ENCODE measurements at regions not wholly inside any gene's neighbourhood (a gene's known extent, or its start where the extent isn't known, plus 50 kb on each side); places are given as distances from the start of the nearest gene placed in this dataset.
A peak's percentile ranks its signal among the peaks of the same experiment; 100 is the strongest.
"Not testable (repeated sequence)": the region's sequence is repeated elsewhere in the genome, so short reads cannot be mapped to it uniquely, and the experiment has no call there.

DNA sequence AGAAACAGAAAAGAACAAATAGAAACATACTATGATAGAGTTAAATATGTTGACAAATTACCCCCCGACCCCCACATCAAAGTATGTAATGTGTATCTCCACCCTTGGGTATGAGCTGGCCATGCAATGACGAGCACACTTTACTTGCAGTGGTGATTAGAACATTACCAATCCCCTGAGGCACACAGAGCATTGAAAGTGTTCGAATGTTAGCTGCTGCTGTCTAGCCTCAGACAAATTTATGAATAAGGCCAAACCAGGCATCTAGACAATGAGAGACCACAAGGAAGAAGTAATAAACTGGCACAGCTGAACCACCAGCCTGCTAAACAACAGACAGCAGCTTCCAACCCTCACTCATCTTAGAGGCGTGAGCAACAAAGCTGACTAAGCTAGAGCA, 380.5 kb downstream of the DSEL start:
- DNase-seq (ENCODE audit: low read depth in 2 of 2): no peak

DNA sequence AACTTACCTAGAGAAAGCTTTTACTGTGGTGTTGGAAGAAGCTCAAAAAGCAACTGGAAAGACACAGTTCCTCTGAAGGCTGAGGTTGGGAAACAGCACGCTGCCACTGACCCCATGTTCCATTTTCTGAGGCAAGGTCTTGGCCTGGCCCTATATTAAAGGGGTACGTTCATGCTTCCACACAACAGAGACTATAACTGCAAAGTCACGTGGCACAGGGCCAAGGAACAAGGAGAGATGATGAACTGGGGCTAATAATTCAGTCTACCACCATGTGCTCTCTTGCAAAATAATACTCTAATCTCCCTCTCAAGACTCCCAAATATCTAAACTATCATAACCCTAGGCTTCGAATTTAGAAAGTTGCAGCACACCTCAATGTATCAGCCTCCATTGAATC, 381.6 kb downstream of the DSEL start:
- no peak for DNase-seq (ENCODE audit: low read depth in 2 of 2)

DNA sequence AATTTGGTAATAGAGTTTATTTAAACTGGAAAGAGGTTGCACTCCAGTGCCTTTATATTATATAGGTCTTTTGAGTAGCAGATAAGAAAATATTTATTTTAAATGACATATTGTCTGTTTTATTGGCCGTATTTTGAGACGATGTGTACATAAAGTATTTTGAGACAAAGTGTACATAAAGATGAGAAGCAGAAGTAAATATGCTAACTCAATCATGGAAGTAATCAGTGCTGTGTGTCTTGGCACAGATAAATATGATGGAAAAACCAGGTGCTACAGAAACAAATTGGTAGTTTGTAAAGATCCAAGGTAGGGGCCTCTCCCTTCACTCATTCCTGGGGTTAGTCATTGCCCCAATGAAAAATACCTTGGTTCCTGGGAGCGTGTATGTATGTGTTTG, 382.9 kb downstream of the DSEL start:
- no peak for DNase-seq (ENCODE audit: low read depth in 2 of 2)

DNA sequence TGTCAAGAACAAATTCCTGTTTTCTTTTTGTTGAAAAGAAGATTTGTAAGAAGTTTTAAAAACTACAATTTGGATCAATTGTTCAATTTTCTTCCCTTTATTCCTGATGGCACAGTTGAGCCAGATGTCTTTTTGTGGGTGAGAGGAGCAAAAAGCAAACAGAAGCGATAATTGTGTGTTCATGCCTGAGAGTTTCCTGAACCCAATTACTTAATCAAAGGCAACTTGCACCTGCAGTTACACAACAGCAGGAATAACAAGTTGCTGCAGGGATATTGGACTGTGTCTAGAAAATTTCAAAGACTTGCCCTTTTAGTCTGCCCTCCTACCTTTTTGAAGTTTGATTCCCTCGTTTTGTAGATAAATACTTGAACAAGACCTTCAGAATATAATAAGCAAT, 383.6 kb downstream of the DSEL start:
- no peak for DNase-seq (ENCODE audit: low read depth in 2 of 2)

DNA sequence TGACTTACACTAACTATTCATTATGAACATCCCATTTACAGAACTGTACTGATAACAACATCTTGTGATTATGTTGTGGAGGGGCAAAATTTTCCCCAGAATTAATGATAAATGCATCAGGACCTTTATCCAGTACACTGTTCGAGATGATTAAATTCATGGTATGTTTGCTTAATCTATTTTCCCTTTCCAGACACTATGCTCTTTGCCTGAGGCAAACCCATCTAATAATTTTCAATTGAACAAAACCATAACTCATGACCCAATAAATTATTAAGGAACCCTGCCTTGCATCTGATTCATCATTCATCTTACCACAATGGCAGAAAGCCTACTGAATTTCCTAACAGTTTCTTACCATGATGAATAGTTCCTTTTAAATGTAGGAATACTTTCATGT, 385.0 kb downstream of the DSEL start:
- no peak for DNase-seq (ENCODE audit: low read depth in 2 of 2)

DNA sequence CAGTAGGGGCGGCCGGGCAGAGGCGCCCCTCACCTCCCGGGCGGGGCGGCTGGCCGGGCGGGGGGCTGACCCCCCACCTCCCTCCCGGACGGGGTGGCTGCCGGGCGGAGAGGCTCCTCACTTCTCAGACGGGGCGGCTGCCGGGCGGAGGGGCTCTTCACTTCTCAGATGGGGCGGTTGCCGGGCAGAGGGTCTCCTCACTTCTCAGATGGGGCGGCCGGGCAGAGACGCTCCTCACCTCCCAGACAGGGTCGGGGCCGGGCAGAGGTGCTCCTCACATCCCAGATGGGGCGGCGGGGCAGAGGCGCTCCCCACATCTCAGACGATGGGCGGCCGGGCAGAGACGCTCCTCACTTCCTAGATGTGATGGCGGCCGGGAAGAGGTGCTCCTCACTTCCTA, 389.8 kb downstream of the DSEL start:
- DNase-seq (ENCODE audit: low read depth in 2 of 2): not testable (repeated sequence)

- no peak for DNase-seq (ENCODE audit: low read depth in 2 of 2)
These were observed 392.6 kb downstream of the DSEL start for GRCh38 chr18:67123901-67124300.

GRCh38 chr18:67117804-67118203, 398.7 kb downstream of the DSEL start:
- no peak for DNase-seq (ENCODE audit: low read depth in 2 of 2)

GRCh38 chr18:67109535-67109934, 407.0 kb downstream of the DSEL start:
- DNase-seq (ENCODE audit: low read depth in 2 of 2): no peak

DNA sequence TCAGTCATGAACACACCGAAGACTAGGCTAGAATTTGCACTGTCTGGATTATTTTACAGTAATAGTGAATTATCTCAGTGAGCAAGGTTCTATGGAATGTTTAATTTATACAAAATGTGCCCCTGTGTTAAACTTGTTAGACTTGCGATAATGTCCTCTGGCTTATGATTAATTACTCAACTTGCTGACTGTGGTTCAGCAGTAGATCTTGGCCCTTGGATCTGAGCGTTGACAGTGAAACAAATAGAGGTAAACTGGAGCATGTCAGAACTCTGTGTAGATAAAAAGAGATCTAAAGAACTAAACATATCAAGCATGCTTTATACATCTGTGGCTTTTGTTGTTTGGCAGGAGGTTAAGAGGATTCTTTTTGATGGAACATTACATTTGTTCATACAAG, 407.6 kb downstream of the DSEL start:
- no peak for DNase-seq (ENCODE audit: low read depth in 2 of 2)

GRCh38 chr18:67104700-67105284, 411.7 kb downstream of the DSEL start:
- DNase-seq (ENCODE audit: low read depth in 2 of 2): peak; percentile 10

GRCh38 chr18:67094123-67094522, 422.4 kb downstream of the DSEL start:
- no peak for DNase-seq (ENCODE audit: low read depth in 2 of 2)

DNA sequence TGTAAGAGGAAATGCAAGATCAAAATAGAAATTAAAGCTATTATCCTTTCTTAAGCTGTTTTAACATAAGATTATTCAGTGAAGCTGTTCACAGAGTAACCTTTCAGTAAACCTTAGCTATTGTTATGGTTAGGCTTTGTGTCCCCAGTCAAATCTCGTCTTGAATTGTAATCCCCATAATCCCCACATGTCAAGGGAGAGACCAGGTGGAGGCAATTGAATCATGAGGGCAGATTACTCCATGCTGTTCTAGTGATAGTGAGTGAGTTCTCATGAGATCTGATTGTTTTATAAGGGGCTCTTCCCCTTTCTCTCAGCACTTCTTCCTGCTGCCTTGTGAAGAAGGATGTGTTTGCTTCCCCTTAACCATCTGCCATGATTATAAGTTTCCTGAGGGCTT, 424.4 kb downstream of the DSEL start:
- DNase-seq (ENCODE audit: low read depth in 2 of 2): no peak

GRCh38 chr18:67081482-67082211, 434.9 kb downstream of the DSEL start:
- no peak for DNase-seq (ENCODE audit: low read depth in 2 of 2)

GRCh38 chr18:67080601-67081000, 435.9 kb downstream of the DSEL start:
- DNase-seq (ENCODE audit: low read depth in 2 of 2): no peak

DNA sequence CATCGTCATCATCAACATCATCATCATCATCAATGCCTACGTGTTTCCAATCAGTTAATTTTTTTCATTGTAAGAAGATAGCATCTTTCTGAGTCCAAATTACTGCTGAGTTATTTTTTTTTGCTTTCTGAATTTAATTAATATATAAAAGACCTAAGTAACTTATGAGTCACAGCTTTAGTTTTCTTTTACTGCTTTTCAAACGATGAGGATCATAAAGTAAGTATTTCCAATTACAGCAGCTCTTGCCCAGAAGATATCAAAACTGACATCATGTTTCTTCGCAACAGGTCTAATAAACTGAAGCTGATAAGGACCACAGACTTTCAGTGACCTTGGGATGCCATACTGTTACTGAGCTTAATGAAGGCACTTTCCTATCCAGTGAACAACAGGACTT, 442.2 kb downstream of the DSEL start:
- no peak for DNase-seq (ENCODE audit: low read depth in 2 of 2)

DNA sequence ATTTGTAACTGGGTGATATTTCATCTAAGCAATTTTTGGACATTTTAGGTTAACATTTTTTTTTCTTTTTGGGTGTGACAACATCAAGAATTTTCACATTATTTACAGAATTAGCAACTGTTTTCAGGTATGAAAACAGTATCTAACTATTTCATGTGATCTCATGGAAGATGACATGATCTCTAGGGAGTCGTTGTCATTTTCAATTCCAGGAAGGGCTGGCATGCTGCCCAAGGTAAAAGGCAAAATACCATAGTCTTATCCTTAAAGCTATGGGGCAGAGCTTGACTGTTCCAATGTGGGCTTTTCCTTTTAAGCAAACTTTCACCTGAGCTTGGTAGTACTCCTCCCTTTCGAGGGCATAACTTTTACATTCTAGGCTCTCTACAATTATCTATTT, 443.7 kb downstream of the DSEL start:
- no peak for DNase-seq (ENCODE audit: low read depth in 2 of 2)

DNA sequence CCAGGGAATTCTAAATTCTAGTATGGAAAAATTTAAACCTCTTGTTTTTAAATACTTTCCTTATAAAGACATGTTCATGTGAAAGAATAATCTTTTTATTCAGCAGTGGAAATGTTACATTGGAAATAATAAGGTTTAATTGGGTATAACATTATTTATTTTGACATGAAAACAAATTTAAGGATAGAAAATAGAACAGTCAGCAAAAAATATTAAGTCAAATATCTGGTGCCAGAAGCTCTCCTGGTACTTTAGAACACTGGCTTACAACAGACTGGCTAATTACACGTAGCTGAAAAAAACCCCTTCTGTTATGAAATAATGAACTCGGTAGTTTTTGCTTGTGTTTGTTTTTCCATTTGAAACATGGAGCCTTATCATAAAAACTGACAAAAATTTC, 447.9 kb downstream of the DSEL start:
- DNase-seq (ENCODE audit: low read depth in 2 of 2): no peak

DNA sequence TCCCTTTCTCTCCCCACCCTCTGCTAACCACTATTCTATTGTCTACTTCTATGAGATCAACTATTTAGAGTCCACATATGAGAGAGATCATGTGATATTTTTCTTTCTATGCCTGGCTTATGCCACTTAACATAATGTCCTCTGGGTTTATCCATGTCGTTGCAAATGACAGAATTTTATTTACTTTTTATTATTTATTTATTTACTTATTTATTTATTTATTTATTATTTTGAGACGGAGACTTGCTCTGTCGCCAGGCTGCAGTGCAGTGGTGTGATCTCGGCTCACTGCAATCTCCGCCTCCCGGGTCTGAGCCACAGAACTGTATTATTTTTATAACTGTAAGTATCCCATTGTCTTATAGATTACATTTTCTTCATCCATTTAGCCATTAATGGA, 443.4 kb upstream of the CDH19 start:
- DNase-seq (ENCODE audit: low read depth in 2 of 2): no peak

GRCh38 chr18:67043276-67043675, 439.4 kb upstream of the CDH19 start:
- no peak for DNase-seq (ENCODE audit: low read depth in 2 of 2)

- DNase-seq (ENCODE audit: low read depth in 2 of 2): no peak
These were observed 437.4 kb upstream of the CDH19 start for GRCh38 chr18:67041334-67041733.

- no peak for DNase-seq (ENCODE audit: low read depth in 2 of 2)
These were observed 431.1 kb upstream of the CDH19 start for GRCh38 chr18:67035026-67035425.

DNA sequence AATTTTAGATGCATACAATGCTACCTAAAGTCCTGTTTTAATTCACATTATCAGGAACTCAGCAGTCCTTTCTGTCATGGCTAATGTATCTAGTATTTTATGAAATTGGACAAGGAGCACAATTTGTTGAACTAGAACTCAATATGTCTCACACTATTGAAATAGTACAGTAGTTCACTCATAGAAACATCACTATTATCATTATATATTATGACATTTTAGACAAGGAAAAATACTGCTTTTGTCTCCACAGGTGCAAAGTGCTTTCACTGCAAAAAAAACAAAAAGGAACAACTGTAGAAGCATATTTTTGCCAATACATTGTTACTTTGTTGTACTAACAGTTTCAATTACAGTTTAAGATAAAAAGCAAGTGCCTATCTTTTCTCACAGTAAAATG, 419.2 kb upstream of the CDH19 start:
- DNase-seq (ENCODE audit: low read depth in 2 of 2): no peak

DNA sequence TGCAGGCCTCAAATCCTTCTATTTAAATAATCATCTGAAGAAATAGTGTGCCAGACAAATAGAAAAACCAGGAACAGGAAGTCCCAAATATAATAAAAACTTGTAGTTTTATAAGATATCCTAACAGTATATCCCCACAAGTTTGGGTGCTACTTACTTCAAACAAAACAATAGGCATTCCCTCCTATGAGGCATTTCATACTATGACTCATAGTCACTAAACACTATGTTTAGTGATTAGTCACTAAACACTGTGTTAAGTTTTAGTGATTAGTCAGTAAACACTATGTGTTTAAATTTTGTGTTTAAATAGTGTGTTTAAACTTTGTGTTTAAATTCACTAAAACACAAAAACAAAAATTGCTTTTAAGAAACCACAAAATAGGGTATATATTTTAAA, 407.0 kb upstream of the CDH19 start:
- DNase-seq (ENCODE audit: low read depth in 2 of 2): no peak

Measured in stimulated activated CD4-positive, alpha-beta T cell treated with anti-CD3 and anti-CD28 coated beads, Interleukin-1b, Interleukin-23, amount 100 ng/mL, for 4 hours (primary cell).